GM12874 (cell line): ENCODE measurements at regions not wholly inside any gene's neighbourhood (a gene's known extent, or its start where the extent isn't known, plus 50 kb on each side); places are given as distances from the start of the nearest gene placed in this dataset.

Experiments
- CTCF ChIP-seq: IDR thresholded peaks from 2 replicates; pipeline ENCODE4 v1.5.1; 2011; ENCODE audit warnings: low read depth, mild to moderate bottlenecking, control low read depth, low read length, moderate library complexity; ENCODE audit not compliant: insufficient read depth

- TF ChIP-seq CTCF, result no peak
These were observed 105.0 kb downstream of the MRPL14 start for GRCh38 chr6:44022296-44022661.

DNA sequence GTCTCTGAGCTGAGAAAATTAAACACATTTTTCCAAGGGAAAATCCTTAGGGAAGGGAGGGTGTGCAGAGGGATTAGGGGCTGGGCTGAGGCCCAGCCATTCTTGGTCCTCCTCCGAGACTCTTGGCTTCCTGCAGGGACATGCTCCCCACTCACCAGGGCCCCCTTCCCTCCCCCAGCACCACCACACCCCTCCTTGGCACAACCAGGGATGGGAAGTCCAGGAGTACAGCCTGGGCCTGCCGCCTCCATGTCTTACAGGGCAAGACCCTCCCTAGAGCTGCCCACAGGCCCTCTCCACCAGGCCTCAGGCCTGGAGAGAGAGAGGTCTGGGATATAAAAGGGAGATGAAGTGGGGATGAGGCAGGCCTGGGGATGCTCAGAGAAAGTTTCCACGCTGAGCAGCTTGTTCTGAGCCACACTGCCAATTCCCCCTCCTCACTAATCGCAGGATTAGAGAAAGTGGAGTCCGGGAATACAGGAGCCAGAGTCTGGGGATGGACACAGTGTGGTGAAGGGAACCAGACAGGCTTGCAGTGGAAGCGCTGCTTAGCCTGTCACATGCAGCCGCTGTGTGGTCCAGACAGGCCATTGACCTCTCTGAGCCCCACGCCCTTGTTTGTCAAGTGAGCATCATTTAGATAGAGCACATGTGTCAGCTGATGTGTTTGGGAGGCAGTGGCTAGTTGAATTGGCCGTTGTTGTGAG lies 105.5 kb downstream of the MRPL14 start:
- no peak for TF ChIP-seq CTCF

GRCh38 chr6:44020664-44021425 lies 106.4 kb downstream of the MRPL14 start:
- TF ChIP-seq CTCF, result no peak

DNA sequence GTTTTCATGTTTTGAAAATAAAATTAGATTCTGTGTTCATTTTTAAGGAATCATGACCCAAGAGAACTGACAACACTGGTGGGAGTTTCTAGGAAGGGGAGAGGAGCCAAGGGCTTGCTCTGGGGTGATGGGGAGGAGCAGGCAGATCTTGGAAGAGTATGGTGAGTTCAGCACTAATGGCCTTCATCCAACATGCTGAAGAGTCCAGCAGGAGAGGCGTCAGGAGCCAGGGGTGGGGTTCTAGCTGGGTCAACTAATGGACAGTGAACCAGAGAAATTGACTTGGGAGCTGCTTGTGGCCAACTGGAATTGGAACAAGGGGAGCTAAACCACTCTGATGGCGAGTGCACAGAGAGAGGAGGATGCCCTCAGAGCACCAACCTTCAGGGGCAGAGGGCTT lies 107.1 kb downstream of the MRPL14 start:
- no peak for TF ChIP-seq CTCF

DNA sequence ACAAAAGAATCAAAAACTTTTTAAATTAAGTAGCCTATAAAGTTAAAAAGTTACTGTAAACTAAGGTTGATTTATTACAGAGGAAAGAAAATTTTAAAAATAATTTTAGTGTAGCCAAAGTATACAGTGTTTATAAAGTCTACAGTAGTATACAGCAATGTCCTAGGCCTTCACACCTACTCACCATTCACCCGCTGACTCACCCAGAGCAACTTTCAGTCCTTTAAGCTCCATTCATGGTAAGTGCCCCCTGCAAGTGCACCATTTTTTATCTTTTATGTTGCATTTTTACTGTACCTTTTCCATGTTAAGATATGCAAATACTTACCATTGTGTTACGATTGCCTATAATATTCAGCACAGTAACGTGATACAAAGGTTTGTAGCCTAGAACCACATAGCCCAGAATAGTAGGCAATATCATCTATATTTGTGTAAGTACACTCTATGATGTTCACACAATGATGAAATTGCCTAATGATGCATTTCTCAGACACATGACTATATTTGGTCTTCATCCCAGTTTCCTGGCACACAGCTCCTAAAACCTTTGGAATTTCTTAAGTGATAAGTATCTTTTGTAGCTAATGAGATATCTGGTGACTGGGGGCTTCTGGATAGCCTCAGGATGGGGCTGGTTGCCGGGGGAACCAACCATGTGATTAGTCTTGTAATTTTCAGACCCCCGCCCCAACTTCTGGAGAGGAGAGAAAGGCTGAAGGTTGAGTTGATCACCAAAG lies 111.0 kb downstream of the MRPL14 start:
- TF ChIP-seq CTCF, result no peak

DNA sequence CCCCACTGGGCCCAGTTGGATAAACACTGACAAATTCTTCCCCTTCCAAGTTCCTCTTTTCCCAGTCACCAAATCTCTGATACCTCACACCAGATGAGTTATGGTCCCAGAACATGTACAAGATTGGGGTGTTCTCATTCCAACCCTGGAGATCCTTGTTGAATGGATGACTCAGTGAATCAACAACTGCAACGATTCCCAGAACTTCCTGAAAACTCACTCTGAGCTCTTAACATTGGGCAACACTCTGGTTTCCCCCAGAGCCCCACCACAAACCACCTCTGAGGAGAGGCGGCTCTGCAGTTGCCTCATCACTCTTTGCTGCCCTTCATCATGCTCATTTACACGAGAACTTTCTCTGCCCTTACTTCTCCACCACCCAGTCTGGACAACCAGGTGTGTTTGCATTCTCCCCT lies 115.2 kb downstream of the MRPL14 start:
- no peak for TF ChIP-seq CTCF

DNA sequence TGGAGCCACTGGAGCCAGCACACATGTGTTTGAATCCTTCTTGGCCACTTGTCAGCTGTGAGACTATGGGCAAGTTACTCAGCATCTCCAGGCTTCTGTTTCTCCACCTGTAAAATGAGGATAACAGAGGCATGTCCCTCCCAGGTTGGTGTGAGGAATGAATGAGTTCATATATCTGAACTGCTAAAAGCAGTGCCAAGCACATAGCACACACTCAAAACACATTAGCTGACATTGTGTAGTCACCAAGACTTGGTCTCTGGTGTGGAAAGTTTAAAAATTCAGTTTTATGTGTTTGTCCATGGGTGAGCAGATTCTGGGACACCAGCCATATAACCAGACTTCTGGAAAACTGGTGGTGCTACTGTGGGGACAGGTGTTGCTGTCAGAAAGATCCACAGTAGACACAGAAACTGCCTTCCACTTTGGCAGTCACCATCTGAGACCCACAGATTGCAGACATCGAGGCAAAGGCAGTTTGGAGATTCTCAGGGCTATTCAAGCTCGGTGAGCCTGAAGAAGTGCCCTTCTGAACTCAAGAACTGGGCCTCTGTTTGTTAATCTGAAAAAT lies 115.8 kb downstream of the MRPL14 start:
- no peak for TF ChIP-seq CTCF
